SK-N-MC (cell line): ENCODE measurements at regions not wholly inside any gene's neighbourhood (a gene's known extent, or its start where the extent isn't known, plus 50 kb on each side); places are given as distances from the start of the nearest gene placed in this dataset.

Source experiments
- EZH2 ChIP-seq: fragments of 200-600 bp; sonication (generic); IDR thresholded peaks from one replicate; pipeline ENCODE4 v1.6.1; 2017; ENCODE audit warnings: antibody characterized with exemption
- FOXP2 ChIP-seq: optimal IDR thresholded peaks from 2 replicates; pipeline ENCODE3; 2011; ENCODE audit warnings: mild to moderate bottlenecking, moderate library complexity; ENCODE audit not compliant: insufficient read depth; ENCODE audit errors: extremely low read length, control extremely low read depth
- POLR2AphosphoS5 ChIP-seq: IDR thresholded peaks from 2 replicates; pipeline ENCODE4 v1.6.1; 2012; ENCODE audit warnings: mild to moderate bottlenecking, low read depth, low read length, borderline replicate concordance

DNA sequence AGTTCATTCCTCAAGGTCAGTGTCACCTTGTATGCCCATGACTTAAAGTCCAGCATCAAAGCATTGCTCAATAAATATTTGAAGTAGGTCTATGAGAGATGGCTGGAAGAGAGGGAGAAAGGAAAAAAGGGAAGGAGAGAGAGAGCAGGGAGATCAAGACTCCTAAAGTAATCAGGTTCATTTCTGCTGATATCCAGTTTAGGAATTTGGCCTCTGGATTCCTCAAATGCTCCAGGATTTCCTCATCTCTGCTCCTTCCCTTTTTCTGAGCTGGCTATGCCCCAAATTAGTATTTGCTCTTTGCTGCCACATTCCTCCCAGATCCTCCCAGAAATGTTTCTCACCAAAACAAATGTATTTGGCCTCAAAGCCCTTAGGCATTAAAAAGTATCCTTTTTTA lies 739.4 kb upstream of the CHAC2 start:
- no peak for TF ChIP-seq POLR2AphosphoS5
- no peak for TF ChIP-seq EZH2
- TF ChIP-seq FOXP2: no peak
